GM18511 (cell line): ENCODE measurements at regions not wholly inside any gene's neighbourhood (a gene's known extent, or its start where the extent isn't known, plus 50 kb on each side); places are given as distances from the start of the nearest gene placed in this dataset.
"Not testable (repeated sequence)": the region's sequence is repeated elsewhere in the genome, so short reads cannot be mapped to it uniquely, and the experiment has no call there.

ENCODE experiments used
- ATAC-seq: cut with Tn5 transposase; IDR thresholded peaks from one replicate; pipeline ENCODE4 v1.9.1; 2021; ENCODE audit warnings: mild to moderate bottlenecking, moderate library complexity; ENCODE audit not compliant: unreplicated experiment

GRCh38 chrX:150205011-150205410 lies 158.1 kb upstream of the MAMLD1 start:
- no peak for ATAC-seq

GRCh38 chrX:150207733-150208132 lies 155.4 kb upstream of the MAMLD1 start:
- ATAC-seq, result no peak

- ATAC-seq, result no peak
These were observed 151.1 kb upstream of the MAMLD1 start for GRCh38 chrX:150211988-150212387.

- ATAC-seq, result no peak
These were observed 150.2 kb upstream of the MAMLD1 start for GRCh38 chrX:150212672-150213480.

GRCh38 chrX:150213481-150214030 lies 149.6 kb upstream of the MAMLD1 start:
- no peak for ATAC-seq

- not testable (repeated sequence) for ATAC-seq
These were observed 147.1 kb upstream of the MAMLD1 start for GRCh38 chrX:150216000-150216399.

GRCh38 chrX:150216716-150217115 lies 146.4 kb upstream of the MAMLD1 start:
- ATAC-seq, result no peak

GRCh38 chrX:150217609-150218008 lies 145.5 kb upstream of the MAMLD1 start:
- no peak for ATAC-seq

- ATAC-seq, result peak; percentile 70
These were observed 143.5 kb upstream of the MAMLD1 start for GRCh38 chrX:150219374-150220185.

GRCh38 chrX:150223176-150224015 lies 139.7 kb upstream of the MAMLD1 start:
- ATAC-seq, result no peak

- no peak for ATAC-seq
These were observed 138.4 kb upstream of the MAMLD1 start for GRCh38 chrX:150224676-150225075.

GRCh38 chrX:150225266-150225665 lies 137.9 kb upstream of the MAMLD1 start:
- ATAC-seq, result no peak

- ATAC-seq, result no peak
These were observed 137.4 kb upstream of the MAMLD1 start for GRCh38 chrX:150225756-150226155.

GRCh38 chrX:150226223-150226965 lies 136.7 kb upstream of the MAMLD1 start:
- no peak for ATAC-seq

GRCh38 chrX:150227321-150227860 lies 135.7 kb upstream of the MAMLD1 start:
- no peak for ATAC-seq

- no peak for ATAC-seq
These were observed 135.2 kb upstream of the MAMLD1 start for GRCh38 chrX:150227873-150228410.

- no peak for ATAC-seq
These were observed 134.7 kb upstream of the MAMLD1 start for GRCh38 chrX:150228431-150228830.

- ATAC-seq, result no peak
These were observed 134.1 kb upstream of the MAMLD1 start for GRCh38 chrX:150229030-150229429.

- ATAC-seq, result no peak
These were observed 133.6 kb upstream of the MAMLD1 start for GRCh38 chrX:150229481-150229880.

- not testable (repeated sequence) for ATAC-seq
These were observed 132.2 kb upstream of the MAMLD1 start for GRCh38 chrX:150230952-150231351.
